H9 (cell line): ENCODE measurements at regions not wholly inside any gene's neighbourhood (a gene's known extent, or its start where the extent isn't known, plus 50 kb on each side); places are given as distances from the start of the nearest gene placed in this dataset.

Experiments
- DNase-seq: peaks from one replicate; pipeline ENCODE4 v3.0.0-alpha.2; 2017
- H2AFZ ChIP-seq: one replicate; pipeline ENCODE4 v1.6.1; 2013; ENCODE audit warnings: mild to moderate bottlenecking, low read length, control low read depth, moderate library complexity
- H2AK5ac ChIP-seq: 2 replicates; pipeline ENCODE4 v1.6.1; 2013; ENCODE audit warnings: low read length, control low read depth, mixed read lengths; ENCODE audit not compliant: insufficient read length
- H2BK120ac ChIP-seq: one replicate; pipeline ENCODE4 v1.6.1; 2013; ENCODE audit warnings: low read depth, mild to moderate bottlenecking, low read length, control low read depth, inconsistent platforms; ENCODE audit not compliant: poor library complexity, severe bottlenecking
- H2BK12ac ChIP-seq: 2 replicates; pipeline ENCODE4 v1.6.1; 2013; ENCODE audit warnings: low read length, control low read depth, mixed read lengths, low read depth; ENCODE audit not compliant: insufficient read length
- H2BK15ac ChIP-seq: 2 replicates; pipeline ENCODE4 v1.6.1; 2013; ENCODE audit warnings: low read depth, low read length, control low read depth
- H2BK20ac ChIP-seq: one replicate; pipeline ENCODE4 v1.6.1; 2013; ENCODE audit warnings: low read depth, mild to moderate bottlenecking, low read length, control low read depth, inconsistent platforms; ENCODE audit not compliant: poor library complexity, severe bottlenecking
- H2BK5ac ChIP-seq: 2 replicates; pipeline ENCODE4 v1.6.1; 2013; ENCODE audit warnings: low read length, control low read depth, mixed read lengths; ENCODE audit not compliant: insufficient read length
- H3K14ac ChIP-seq: 2 replicates; pipeline ENCODE4 v1.6.1; 2013; ENCODE audit warnings: low read length, control low read depth; ENCODE audit not compliant: insufficient read depth
- H3K18ac ChIP-seq: 2 replicates; pipeline ENCODE4 v1.6.1; 2013; ENCODE audit warnings: low read depth, mild to moderate bottlenecking, mixed read lengths, low read length, control low read depth; ENCODE audit not compliant: insufficient read length
- H3K23ac ChIP-seq: 2 replicates; pipeline ENCODE4 v1.6.1; 2013; ENCODE audit warnings: low read length, control low read depth, mixed read lengths, low read depth; ENCODE audit not compliant: insufficient read length
- H3K23me2 ChIP-seq: 2 replicates; pipeline ENCODE4 v1.6.1; 2013; ENCODE audit warnings: low read depth, mild to moderate bottlenecking, mixed read lengths, low read length, control low read depth; ENCODE audit not compliant: insufficient read length, poor library complexity, severe bottlenecking
- H3K27ac ChIP-seq: 2 replicates; pipeline ENCODE4 v1.5.1; 2013; ENCODE audit warnings: low read length, control low read depth, mixed read lengths, low read depth; ENCODE audit not compliant: insufficient read length
- H3K27me3 ChIP-seq: 2 replicates; pipeline ENCODE4 v1.6.1; 2013; ENCODE audit warnings: low read length, control low read depth, inconsistent platforms; ENCODE audit not compliant: insufficient read depth
- H3K4ac ChIP-seq: 2 replicates; pipeline ENCODE4 v1.6.1; 2013; ENCODE audit warnings: low read depth, mild to moderate bottlenecking, control low read depth, inconsistent platforms, low read length, moderate library complexity
- H3K4me1 ChIP-seq: 2 replicates; pipeline ENCODE4 v1.6.1; 2013; ENCODE audit warnings: low read length, control low read depth, inconsistent platforms; ENCODE audit not compliant: insufficient read depth
- H3K4me2 ChIP-seq: 2 replicates; pipeline ENCODE4 v1.6.1; 2013; ENCODE audit warnings: low read length, control low read depth, mixed read lengths; ENCODE audit not compliant: insufficient read length, insufficient read depth
- H3K56ac ChIP-seq: 2 replicates; pipeline ENCODE4 v1.6.1; 2013; ENCODE audit warnings: low read depth, mild to moderate bottlenecking, mixed read lengths, low read length, control low read depth; ENCODE audit not compliant: insufficient read length
- H3K79me1 ChIP-seq: 2 replicates; pipeline ENCODE4 v1.6.1; 2013; ENCODE audit warnings: low read depth, mild to moderate bottlenecking, moderate library complexity, low read length, control low read depth, inconsistent platforms; ENCODE audit not compliant: insufficient read depth, poor library complexity, severe bottlenecking
- H3K79me2 ChIP-seq: 2 replicates; pipeline ENCODE4 v1.6.1; 2013; ENCODE audit warnings: low read length, control low read depth, inconsistent platforms; ENCODE audit not compliant: insufficient read depth
- H3K9ac ChIP-seq: 2 replicates; pipeline ENCODE4 v1.6.1; 2013; ENCODE audit warnings: low read length, control low read depth, mixed read lengths; ENCODE audit not compliant: insufficient read length; ENCODE audit errors: extremely low read depth
- H3K9me3 ChIP-seq: one replicate; pipeline ENCODE4 v1.6.1; 2013; ENCODE audit warnings: low read depth, low read length, inconsistent platforms; ENCODE audit not compliant: control insufficient read depth
- H3T11ph ChIP-seq: one replicate; pipeline ENCODE4 v1.6.1; 2013; ENCODE audit warnings: mild to moderate bottlenecking, low read length, control low read depth, inconsistent platforms
- H4K20me1 ChIP-seq: one replicate; pipeline ENCODE4 v1.6.1; 2013; ENCODE audit not compliant: control insufficient read depth, insufficient read length, insufficient read depth
- H4K5ac ChIP-seq: 2 replicates; pipeline ENCODE4 v1.6.1; 2013; ENCODE audit warnings: low read depth, mild to moderate bottlenecking, mixed read lengths, low read length, control low read depth; ENCODE audit not compliant: insufficient read length
- H4K8ac ChIP-seq: replicated peaks from 2 replicates; pipeline ENCODE4 v1.6.1; 2013; ENCODE audit warnings: low read length, control low read depth, mixed read lengths, low read depth; ENCODE audit not compliant: insufficient read length
- H4K91ac ChIP-seq: 2 replicates; pipeline ENCODE4 v1.6.1; 2013; ENCODE audit warnings: low read depth, mild to moderate bottlenecking, moderate library complexity, mixed read lengths, low read length, control low read depth; ENCODE audit not compliant: insufficient read length
- H3K27ac Mint-ChIP-seq, 3 experiments: 2 replicates in 2 of 3; 3 replicates in 1 of 3; pipeline ENCODE4 v1.8.0; 2020 to 2021; ENCODE audit warnings: mixed read lengths in 3 of 3, mild to moderate bottlenecking in 1 of 3, moderate library complexity in 1 of 3
- H3K27me3 Mint-ChIP-seq: 2 replicates; pipeline ENCODE4 v1.8.0; 2021; ENCODE audit warnings: low read depth, mild to moderate bottlenecking, moderate library complexity, mixed read lengths
- H3K36me3 Mint-ChIP-seq, 3 experiments: 2 replicates in 2 of 3; 3 replicates in 1 of 3; pipeline ENCODE4 v1.8.0; 2020 to 2021; ENCODE audit warnings: low read depth in 3 of 3, mixed read lengths in 3 of 3; ENCODE audit not compliant: insufficient read depth in 1 of 3
- H3K4me1 Mint-ChIP-seq, 2 experiments: 2 replicates each; pipeline ENCODE4 v1.8.0; 2020; ENCODE audit warnings: mixed read lengths in 2 of 2
- H3K4me3 Mint-ChIP-seq, 2 experiments: 2 replicates in 1 of 2; 3 replicates in 1 of 2; pipeline ENCODE4 v1.8.0; 2020 to 2021; ENCODE audit warnings: mild to moderate bottlenecking in 2 of 2, mixed read lengths in 2 of 2, moderate library complexity in 1 of 2
- H3K9me3 Mint-ChIP-seq, 2 experiments: 2 replicates in 1 of 2; 3 replicates in 1 of 2; pipeline ENCODE4 v1.8.0; 2020; ENCODE audit warnings: mild to moderate bottlenecking in 2 of 2, mixed read lengths in 2 of 2, moderate library complexity in 1 of 2
- WGBS: extraction: QIAGEN DNeasy Blood & Tissue Kit; methylation state at CpG from one replicate; pipeline ENCODE4 v1.1.7; 2013; ENCODE audit warnings: missing lambda C conversion rate, low lambda C conversion rate, mixed read lengths; ENCODE audit not compliant: insufficient read length; ENCODE audit errors: extremely low coverage; 5-methylcytosine and 5-hydroxymethylcytosine counted together
- TF ChIP-seq, protein P1 (sequence below): fragments of 200-600 bp; sonication (generic); conservative IDR thresholded peaks from 3 replicates; pipeline ENCODE4 v1.8.0; 2021; ENCODE audit warnings: antibody characterized with exemption, mild to moderate bottlenecking

DNA sequence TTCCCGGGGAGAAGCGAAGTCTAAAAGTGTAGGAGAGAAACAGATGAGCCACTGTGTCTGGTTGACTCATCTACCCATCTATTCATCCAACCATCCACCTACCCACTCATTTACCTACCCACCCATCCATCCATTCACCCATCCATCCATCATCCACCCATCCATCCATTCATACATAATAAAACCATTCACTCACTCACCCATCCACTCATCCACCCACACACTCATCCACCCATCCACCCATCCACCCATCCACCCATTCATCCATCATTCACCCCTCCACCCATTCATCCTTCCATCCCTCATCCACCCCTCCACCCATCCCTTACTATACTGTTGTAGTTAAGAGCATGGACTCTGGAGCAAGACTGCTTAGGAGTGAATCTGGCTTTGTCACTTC is 136.4 kb upstream of the ATP2B2 start:
- Histone ChIP-seq H4K91ac (no peak overlapping the region), H2BK12ac (no peak overlapping the region), H3K79me2 (no peaks in the 10 kb centered on the region), H2BK5ac (no peak overlapping the region), H3K9ac (no peak overlapping the region), H3T11ph (no peak overlapping the region), H2AK5ac (no peak overlapping the region), H3K56ac (no peak overlapping the region), H3K23ac (no peak overlapping the region), H4K20me1 (no peaks in the 10 kb centered on the region), H2BK15ac (no peak overlapping the region), H3K4me1 (no peaks in the 10 kb centered on the region), H4K5ac (no peak overlapping the region), H3K9me3 (no peaks in the 10 kb centered on the region), H4K8ac (no peak overlapping the region), H2BK20ac (no peak overlapping the region), H3K14ac (no peak overlapping the region), H2BK120ac (no peak overlapping the region), H3K4ac (no peak overlapping the region), H3K23me2 (no peaks in the 10 kb centered on the region), H3K27ac (no peak overlapping the region), H3K4me2 (no peak overlapping the region), H2AFZ (no peak overlapping the region), H3K27me3 (no peaks in the 10 kb centered on the region), H3K79me1 (no peaks in the 10 kb centered on the region), H3K18ac (no peak overlapping the region)
- Mint-ChIP-seq H3K27ac (no peak overlapping the region), H3K36me3 (peaks cover 0 to 3% (median 0%) of the 10 kb centered on the region in 3 experiments; a peak in 1 of 7 replicates), H3K4me3 (no peak overlapping the region), H3K9me3 (peaks cover 10 to 11% of the 10 kb centered on the region in 2 experiments), H3K27me3 (peaks cover 40% of the 10 kb centered on the region), H3K4me1 (no peaks in the 10 kb centered on the region)
- no CpG with 5 or more reads among the region's 2 CpGs for WGBS
- TF ChIP-seq, protein P1, sequence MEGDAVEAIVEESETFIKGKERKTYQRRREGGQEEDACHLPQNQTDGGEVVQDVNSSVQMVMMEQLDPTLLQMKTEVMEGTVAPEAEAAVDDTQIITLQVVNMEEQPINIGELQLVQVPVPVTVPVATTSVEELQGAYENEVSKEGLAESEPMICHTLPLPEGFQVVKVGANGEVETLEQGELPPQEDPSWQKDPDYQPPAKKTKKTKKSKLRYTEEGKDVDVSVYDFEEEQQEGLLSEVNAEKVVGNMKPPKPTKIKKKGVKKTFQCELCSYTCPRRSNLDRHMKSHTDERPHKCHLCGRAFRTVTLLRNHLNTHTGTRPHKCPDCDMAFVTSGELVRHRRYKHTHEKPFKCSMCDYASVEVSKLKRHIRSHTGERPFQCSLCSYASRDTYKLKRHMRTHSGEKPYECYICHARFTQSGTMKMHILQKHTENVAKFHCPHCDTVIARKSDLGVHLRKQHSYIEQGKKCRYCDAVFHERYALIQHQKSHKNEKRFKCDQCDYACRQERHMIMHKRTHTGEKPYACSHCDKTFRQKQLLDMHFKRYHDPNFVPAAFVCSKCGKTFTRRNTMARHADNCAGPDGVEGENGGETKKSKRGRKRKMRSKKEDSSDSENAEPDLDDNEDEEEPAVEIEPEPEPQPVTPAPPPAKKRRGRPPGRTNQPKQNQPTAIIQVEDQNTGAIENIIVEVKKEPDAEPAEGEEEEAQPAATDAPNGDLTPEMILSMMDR, result no peak
- DNase-seq, result no peak
